Smooth muscle cell (in vitro differentiated cells): ENCODE measurements at regions not wholly inside any gene's neighbourhood (a gene's known extent, or its start where the extent isn't known, plus 50 kb on each side); places are given as distances from the start of the nearest gene placed in this dataset.

Experiments
- DNase-seq: peaks from one replicate; lab custom pipeline; 2025; ENCODE audit not compliant: unreplicated experiment; lab: John Stamatoyannopoulos, UW
- H2AFZ ChIP-seq: fragments of 200-600 bp; sonication (generic); 2 replicates; pipeline ENCODE4 v1.6.0; 2016; ENCODE audit warnings: antibody characterized with exemption, low read depth, mild to moderate bottlenecking
- H3F3A ChIP-seq: fragments of 200-600 bp; sonication (generic); 2 replicates; pipeline ENCODE4 v1.6.0; 2017; ENCODE audit warnings: antibody characterized with exemption, low read depth
- H3K27ac ChIP-seq: fragments of 200-600 bp; sonication (generic); 2 replicates; pipeline ENCODE4 v1.5.1; 2016; ENCODE audit warnings: low read depth, mild to moderate bottlenecking
- H3K27me3 ChIP-seq: fragments of 200-600 bp; sonication (generic); 2 replicates; pipeline ENCODE4 v1.6.1; 2016; ENCODE audit warnings: low read depth, mild to moderate bottlenecking
- H3K36me3 ChIP-seq: fragments of 200-600 bp; sonication (generic); 2 replicates; pipeline ENCODE4 v1.5.1; 2016; ENCODE audit warnings: low read depth
- H3K4me1 ChIP-seq: fragments of 200-600 bp; sonication (generic); 2 replicates; pipeline ENCODE4 v1.5.1; 2016; ENCODE audit warnings: low read depth
- H3K4me2 ChIP-seq: fragments of 200-600 bp; sonication (generic); 2 replicates; pipeline ENCODE4 v1.6.0; 2016; ENCODE audit warnings: mild to moderate bottlenecking
- H3K4me3 ChIP-seq: fragments of 200-600 bp; sonication (generic); 2 replicates; pipeline ENCODE4 v1.5.1; 2016; ENCODE audit warnings: mild to moderate bottlenecking
- H3K79me2 ChIP-seq: fragments of 200-600 bp; sonication (generic); 2 replicates; pipeline ENCODE4 v1.6.0; 2016; ENCODE audit warnings: low read depth, mild to moderate bottlenecking
- H3K9ac ChIP-seq: fragments of 200-600 bp; sonication (generic); 2 replicates; pipeline ENCODE4 v1.6.0; 2016; ENCODE audit warnings: low read depth
- H3K9me3 ChIP-seq: fragments of 200-600 bp; sonication (generic); replicated peaks from 2 replicates; pipeline ENCODE4 v1.5.1; 2016; ENCODE audit warnings: low read depth
- H4K20me1 ChIP-seq: fragments of 200-600 bp; sonication (generic); 2 replicates; pipeline ENCODE4 v1.6.0; 2016; ENCODE audit warnings: low read depth
- CTCF ChIP-seq: fragments of 200-600 bp; sonication (generic); IDR thresholded peaks from 2 replicates; pipeline ENCODE4 v1.5.1; 2017; ENCODE audit warnings: borderline replicate concordance, mild to moderate bottlenecking, antibody characterized with exemption; ENCODE audit not compliant: insufficient read depth, poor library complexity, severe bottlenecking
- WGBS: methylation state at CpG from one replicate; pipeline ENCODE4 v1.1.7; 2016; ENCODE audit warnings: low lambda C conversion rate; 5-methylcytosine and 5-hydroxymethylcytosine counted together

GRCh38 chr1:191882870-191883269 lies 275.4 kb upstream of the RGS18 start:
- Histone ChIP-seq H3K36me3 (no peaks in the 10 kb centered on the region), H3K27ac (no peak overlapping the region), H3K4me1 (no peaks in the 10 kb centered on the region), H3K4me3 (no peak overlapping the region), H3K27me3 (no peaks in the 10 kb centered on the region), H3K4me2 (no peak overlapping the region), H3F3A (no peaks in the 10 kb centered on the region), H4K20me1 (no peaks in the 10 kb centered on the region), H2AFZ (no peak overlapping the region), H3K9me3 (no peaks in the 10 kb centered on the region), H3K79me2 (no peaks in the 10 kb centered on the region), H3K9ac (no peak overlapping the region)
- DNase-seq: no peak
- no peak for TF ChIP-seq CTCF
- 54% methylated on average over 1 of the region's 1 CpG for WGBS

- Histone ChIP-seq H3K4me2 (no peak overlapping the region), H3F3A (no peaks in the 10 kb centered on the region), H3K79me2 (no peaks in the 10 kb centered on the region), H3K9ac (no peak overlapping the region), H3K4me3 (no peak overlapping the region), H3K27ac (no peak overlapping the region), H3K27me3 (no peaks in the 10 kb centered on the region), H4K20me1 (no peaks in the 10 kb centered on the region), H2AFZ (peak overlapping the region; percentile 41), H3K9me3 (no peaks in the 10 kb centered on the region), H3K36me3 (no peaks in the 10 kb centered on the region), H3K4me1 (no peaks in the 10 kb centered on the region)
- DNase-seq: no peak
- no peak for TF ChIP-seq CTCF
Measured at GRCh38 chr1:191886977-191887376, 271.3 kb upstream of the RGS18 start.

GRCh38 chr1:191888996-191889622 lies 269.2 kb upstream of the RGS18 start:
- Histone ChIP-seq H3K79me2 (no peaks in the 10 kb centered on the region), H3K27ac (no peak overlapping the region), H3K4me1 (no peaks in the 10 kb centered on the region), H4K20me1 (no peaks in the 10 kb centered on the region), H3K9ac (no peak overlapping the region), H3K27me3 (no peaks in the 10 kb centered on the region), H3F3A (no peaks in the 10 kb centered on the region), H3K4me2 (no peak overlapping the region), H2AFZ (peak overlapping the region; percentile 35), H3K9me3 (no peaks in the 10 kb centered on the region), H3K36me3 (no peaks in the 10 kb centered on the region), H3K4me3 (no peak overlapping the region)
- DNase-seq: no peak
- 35% methylated on average over 4 of the region's 4 CpGs for WGBS
- TF ChIP-seq CTCF: no peak

GRCh38 chr1:191889623-191890003 lies 268.6 kb upstream of the RGS18 start:
- H4K20me1 ChIP-seq: no peaks in the 10 kb centered on the region
- H3K27me3 ChIP-seq: no peaks in the 10 kb centered on the region
- no peak overlapping the region for H3K9ac ChIP-seq
- H3K4me2 ChIP-seq: no peak overlapping the region
- no peaks in the 10 kb centered on the region for H3K79me2 ChIP-seq
- H2AFZ ChIP-seq: peak overlapping the region; percentile 35
- H3K9me3 ChIP-seq: no peaks in the 10 kb centered on the region
- H3F3A ChIP-seq: no peaks in the 10 kb centered on the region
- no peak overlapping the region for H3K4me3 ChIP-seq
- DNase-seq: no peak
- no peaks in the 10 kb centered on the region for H3K36me3 ChIP-seq
- TF ChIP-seq CTCF: no peak
- no peaks in the 10 kb centered on the region for H3K4me1 ChIP-seq
- no peak overlapping the region for H3K27ac ChIP-seq
- WGBS: 91% methylated on average over 3 of the region's 3 CpGs
